ENCODE measurements at regions not wholly inside any gene's neighbourhood (a gene's known extent, or its start where the extent isn't known, plus 50 kb on each side); places are given as distances from the start of the nearest gene placed in this dataset.

DNA sequence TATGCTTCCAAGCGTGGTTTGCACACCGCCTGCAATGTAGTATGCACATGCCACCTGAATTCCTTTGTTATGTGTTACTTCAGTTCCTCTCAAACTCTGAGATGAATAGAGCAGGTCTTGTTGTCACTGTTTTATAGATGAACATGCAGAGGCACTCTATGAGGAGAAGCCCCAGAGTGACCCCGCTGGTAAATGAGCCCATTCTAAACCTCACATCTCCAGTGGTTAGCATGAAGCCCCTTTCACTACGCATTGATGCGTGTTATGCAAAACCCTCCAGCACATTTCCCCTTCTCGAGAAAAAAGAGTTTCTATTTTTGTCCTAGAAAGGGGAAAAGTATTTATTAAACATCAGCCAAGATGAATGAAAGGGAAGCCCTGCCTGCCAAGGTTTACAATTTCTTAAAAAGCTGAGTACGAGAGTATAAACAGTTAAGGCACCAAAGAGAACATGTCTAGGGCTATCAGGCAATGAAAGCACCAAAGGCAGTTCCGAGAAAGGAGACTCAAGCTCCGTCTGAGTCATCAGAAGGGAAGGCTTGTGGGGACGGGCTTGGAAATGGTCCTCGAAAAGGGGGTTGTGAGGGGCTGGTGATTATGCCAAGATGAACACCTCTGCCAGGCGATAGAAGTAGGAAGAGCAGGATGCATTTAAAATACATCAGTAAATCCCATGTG is 58.7 kb upstream of the PFKP start:
- TF ChIP-seq, protein P1, sequence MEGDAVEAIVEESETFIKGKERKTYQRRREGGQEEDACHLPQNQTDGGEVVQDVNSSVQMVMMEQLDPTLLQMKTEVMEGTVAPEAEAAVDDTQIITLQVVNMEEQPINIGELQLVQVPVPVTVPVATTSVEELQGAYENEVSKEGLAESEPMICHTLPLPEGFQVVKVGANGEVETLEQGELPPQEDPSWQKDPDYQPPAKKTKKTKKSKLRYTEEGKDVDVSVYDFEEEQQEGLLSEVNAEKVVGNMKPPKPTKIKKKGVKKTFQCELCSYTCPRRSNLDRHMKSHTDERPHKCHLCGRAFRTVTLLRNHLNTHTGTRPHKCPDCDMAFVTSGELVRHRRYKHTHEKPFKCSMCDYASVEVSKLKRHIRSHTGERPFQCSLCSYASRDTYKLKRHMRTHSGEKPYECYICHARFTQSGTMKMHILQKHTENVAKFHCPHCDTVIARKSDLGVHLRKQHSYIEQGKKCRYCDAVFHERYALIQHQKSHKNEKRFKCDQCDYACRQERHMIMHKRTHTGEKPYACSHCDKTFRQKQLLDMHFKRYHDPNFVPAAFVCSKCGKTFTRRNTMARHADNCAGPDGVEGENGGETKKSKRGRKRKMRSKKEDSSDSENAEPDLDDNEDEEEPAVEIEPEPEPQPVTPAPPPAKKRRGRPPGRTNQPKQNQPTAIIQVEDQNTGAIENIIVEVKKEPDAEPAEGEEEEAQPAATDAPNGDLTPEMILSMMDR (conservative IDR thresholded peaks at IDR 0.05; ENCODE audit: low read depth) = no peak
- POLR2A ChIA-PET (ENCODE audit: low non-redundant PET) = no interaction called here

DNA sequence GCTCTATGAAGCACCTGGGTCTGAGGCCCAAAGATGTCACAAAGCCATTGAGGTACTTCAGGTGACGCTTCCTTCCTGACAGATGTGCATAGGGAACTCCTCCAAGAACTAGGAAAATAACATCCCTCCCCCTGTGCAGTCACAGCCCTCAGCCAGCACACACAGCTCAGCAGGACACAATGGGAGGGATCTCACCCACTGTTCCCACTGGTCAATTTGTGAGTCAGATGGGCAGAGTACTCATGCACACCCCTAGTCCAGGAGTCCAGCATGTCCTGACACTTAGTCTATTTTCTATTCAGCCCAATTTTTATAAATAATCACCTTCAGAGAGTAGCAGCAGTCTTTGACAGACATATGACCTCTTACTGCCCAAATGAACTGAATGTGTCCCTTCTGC is 60.7 kb upstream of the PFKP start:
- CTCF ChIA-PET = no interaction called here
- DNase-seq (ENCODE audit: low spot score) = no peak
- TF ChIP-seq, protein P1 (conservative IDR thresholded peaks at IDR 0.05; ENCODE audit: low read depth) = no peak
- POLR2A ChIA-PET (ENCODE audit: low non-redundant PET) = no interaction called here
- no peak overlapping the region for H3K27ac ChIP-seq

More for the DNA sequence above, 58.7 kb upstream of the PFKP start:
- H3K27ac ChIP-seq = no peak overlapping the region
- DNase-seq (ENCODE audit: low spot score) = no peak
- CTCF ChIA-PET = no interaction called here

DNA sequence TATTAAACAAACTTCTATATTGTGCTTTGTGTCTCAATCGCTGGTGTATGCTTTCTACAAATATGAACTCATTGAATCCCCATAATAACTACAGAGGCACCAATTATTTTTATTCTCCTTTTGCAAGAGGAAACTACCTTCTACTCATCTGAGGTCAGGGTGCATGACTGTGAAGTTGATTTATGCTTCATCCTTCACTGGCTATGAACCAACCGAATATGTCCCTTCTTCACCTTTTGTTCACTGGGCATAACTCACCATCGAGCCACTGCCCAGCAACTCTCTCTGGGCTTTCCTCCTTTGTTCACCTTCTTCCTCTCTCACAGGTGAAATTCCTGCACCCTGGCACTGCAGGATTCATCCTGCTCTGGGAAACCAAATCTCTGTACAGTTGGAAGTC is 61.3 kb upstream of the PFKP start:
- no peak overlapping the region for H3K27ac ChIP-seq
- TF ChIP-seq, protein P1 (conservative IDR thresholded peaks at IDR 0.05; ENCODE audit: low read depth) = no peak
- DNase-seq (ENCODE audit: low spot score) = no peak
- ChIA-PET CTCF (no interaction called here), POLR2A (ENCODE audit: low non-redundant PET) (no interaction called here)

DNA sequence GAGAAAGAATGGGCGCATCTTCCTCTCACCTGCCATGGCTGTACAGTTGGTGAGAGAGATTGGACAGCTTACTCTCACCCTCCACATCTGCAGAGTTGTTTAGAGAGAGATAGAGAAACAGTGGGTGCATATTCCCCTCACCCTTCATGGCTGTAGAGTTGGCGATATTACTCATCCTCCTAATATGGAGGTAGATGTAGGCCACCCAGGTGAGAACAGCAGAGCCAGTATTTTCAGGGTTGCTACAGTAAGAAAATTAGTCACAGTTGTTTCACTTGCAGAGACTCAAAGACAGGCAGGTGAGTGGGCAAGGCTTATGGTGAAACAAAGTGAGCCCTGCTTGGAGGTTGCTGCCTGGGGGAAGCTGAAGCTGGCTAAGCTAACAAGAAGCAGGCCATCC is 65.0 kb upstream of the PFKP start:
- ChIA-PET CTCF (no interaction called here), POLR2A (ENCODE audit: low non-redundant PET) (no interaction called here)
- no peak overlapping the region for H3K27ac ChIP-seq
- DNase-seq (ENCODE audit: low spot score) = no peak
- TF ChIP-seq, protein P1 (conservative IDR thresholded peaks at IDR 0.05; ENCODE audit: low read depth) = no peak

DNA sequence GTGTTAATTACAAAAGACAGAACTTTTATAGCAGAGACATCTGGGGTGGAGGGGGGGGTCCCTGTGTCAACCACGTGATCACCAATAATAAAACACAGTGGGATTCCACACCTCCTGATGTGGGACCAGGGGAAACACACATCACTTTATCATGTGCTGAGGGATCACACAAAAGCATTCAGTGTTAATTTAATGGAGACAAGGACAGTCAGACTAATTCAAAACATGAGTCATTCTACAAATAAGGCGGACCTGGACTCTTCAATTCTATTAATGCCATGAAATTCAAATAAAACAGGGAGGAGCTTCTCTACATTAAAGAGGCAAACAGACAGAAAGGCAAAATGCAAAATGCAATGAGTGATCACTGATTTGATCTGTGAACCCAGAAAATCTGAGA is 67.3 kb upstream of the PFKP start:
- ChIA-PET CTCF (no interaction called here), POLR2A (ENCODE audit: low non-redundant PET) (no interaction called here)
- no peak for DNase-seq (ENCODE audit: low spot score)
- TF ChIP-seq, protein P1 (conservative IDR thresholded peaks at IDR 0.05; ENCODE audit: low read depth) = no peak
- no peak overlapping the region for H3K27ac ChIP-seq

DNA sequence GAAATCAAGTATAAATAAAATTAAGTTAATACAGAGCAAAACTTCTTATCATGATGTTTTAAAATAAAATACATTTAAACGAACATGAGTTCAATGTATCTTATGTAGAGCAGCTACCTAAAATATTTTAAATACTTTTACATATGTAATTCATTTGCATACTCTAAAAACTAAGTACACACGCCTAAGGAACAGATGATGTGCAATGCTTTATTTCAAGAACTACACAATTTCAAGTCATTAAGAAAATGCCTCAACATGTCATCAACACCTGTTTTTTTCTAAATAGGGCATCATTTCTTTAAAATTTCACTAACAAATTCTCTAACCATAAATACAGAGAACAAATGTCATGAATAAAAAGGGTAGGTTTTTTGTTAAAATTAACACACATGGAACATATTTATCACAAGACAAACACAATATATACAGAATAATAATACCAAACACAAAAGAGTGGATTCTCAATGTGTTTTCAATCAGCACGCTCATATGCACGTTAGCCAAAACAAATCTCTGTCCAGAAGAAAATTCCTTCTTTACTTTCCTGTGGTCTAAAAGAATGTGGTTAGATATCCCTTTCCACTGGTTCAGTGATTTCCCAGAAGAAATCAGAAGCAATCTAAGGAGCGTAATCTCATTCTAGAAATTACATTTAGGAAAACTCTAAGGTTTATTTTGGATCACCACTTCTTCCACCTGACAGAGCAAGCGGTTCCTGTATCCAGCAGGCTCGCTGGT is 73.0 kb upstream of the PFKP start:
- H3K27ac ChIP-seq = no peak overlapping the region
- POLR2A ChIA-PET (ENCODE audit: low non-redundant PET) = no interaction called here
- no peak for DNase-seq (ENCODE audit: low spot score)
- CTCF ChIA-PET = no interaction called here
- TF ChIP-seq, protein P1 (conservative IDR thresholded peaks at IDR 0.05; ENCODE audit: low read depth) = no peak
